K562 (cell line): ENCODE measurements at regions not wholly inside any gene's neighbourhood (a gene's known extent, or its start where the extent isn't known, plus 50 kb on each side); places are given as distances from the start of the nearest gene placed in this dataset.

Experiments
- ATAC-seq: fragments of 200-7000 bp; cut with Tn5 transposase; 3 replicates; pipeline ENCODE4 v1.9.1; 2020; ENCODE audit warnings: moderate library complexity
- BruUV-seq: library from RNA; stranded (reverse); fragments of 400-500 nt; replicated peaks from 2 replicates; lab custom pipeline; 2021; lab: Mats Ljungman, UMichigan
- CTCF ChIA-PET: fragments of 300-600 bp; formaldehyde crosslinking; extraction: SDS; loops from one replicate; lab custom pipeline; 2021; ENCODE audit warnings: low intra/inter-chr PET ratio; lab: Yijun Ruan, JAX
- POLR2A ChIA-PET: fragments of 300-600, 350-650 bp; sonication (Branson Sonifier 250); formaldehyde crosslinking; extraction: SDS; loops from one replicate; lab custom pipeline; 2021; ENCODE audit warnings: antibody characterized with exemption, inconsistent platforms; lab: Yijun Ruan, JAX
- DNase-seq, 4 experiments: peaks; one replicate each; pipeline versions ENCODE4 v3.0.0 to v3.0.0-alpha.2; 2011 to 2018; ENCODE audit warnings: low spot score in 3 of 4, mixed read lengths in 3 of 4; ENCODE audit errors: extremely low read depth in 1 of 4
- FAIRE-seq: peaks from 2 replicates; lab custom pipeline; 2011; peaks lifted over from hg19 to GRCh38; lab: Jason Lieb, UNC
- H2AFZ ChIP-seq: 2 replicates; pipeline ENCODE4 v1.6.0; 2011; ENCODE audit warnings: low read depth, low read length, control low read depth, inconsistent platforms
- H3K27ac ChIP-seq: fragments of 200-600 bp; 3 replicates; pipeline ENCODE4 v1.8.0; 2011; ENCODE audit warnings: low read depth, mild to moderate bottlenecking, control low read depth, inconsistent platforms, low read length, moderate library complexity, mixed read lengths; ENCODE audit errors: extremely low read depth
- H3K27me3 ChIP-seq, 2 experiments: fragments of 300-600 bp in 1 of 2; 2 replicates in 1 of 2; 3 replicates in 1 of 2; pipeline versions ENCODE4 v1.6.0 to v1.8.0; 2011; ENCODE audit warnings: inconsistent platforms in 2 of 2, low read length in 2 of 2, mild to moderate bottlenecking in 1 of 2, mixed read lengths in 1 of 2, moderate library complexity in 1 of 2; ENCODE audit not compliant: control insufficient read depth in 2 of 2, insufficient read depth in 2 of 2
- H3K36me3 ChIP-seq: fragments of 300-600 bp; 3 replicates; pipeline ENCODE4 v1.8.0; 2011; ENCODE audit warnings: mild to moderate bottlenecking, low read length, inconsistent platforms; ENCODE audit not compliant: control insufficient read depth, insufficient read depth
- H3K4me1 ChIP-seq, 2 experiments: fragments of 200-600 bp in 1 of 2; replicated peaks in 1 of 2; 2 replicates in 1 of 2; 3 replicates in 1 of 2; pipeline versions ENCODE4 v1.5.1 to v1.8.0; 2011; ENCODE audit warnings: inconsistent platforms in 2 of 2, low read length in 2 of 2, mild to moderate bottlenecking in 1 of 2, mixed read lengths in 1 of 2, moderate library complexity in 1 of 2; ENCODE audit not compliant: control insufficient read depth in 2 of 2, insufficient read depth in 2 of 2
- H3K4me2 ChIP-seq: 2 replicates; pipeline ENCODE4 v1.6.1; 2011; ENCODE audit warnings: low read length, control low read depth, inconsistent platforms, mixed read lengths; ENCODE audit not compliant: insufficient read depth
- H3K4me3 ChIP-seq: fragments of 200-600 bp; sonication (generic), shearing (Covaris generic); 2 replicates; pipeline ENCODE4 v1.5.1; 2016; ENCODE audit warnings: control low read depth, inconsistent platforms
- H3K79me2 ChIP-seq: fragments of 200-600 bp; 3 replicates; pipeline ENCODE4 v1.8.0; 2011; ENCODE audit warnings: low read length, inconsistent platforms; ENCODE audit not compliant: control insufficient read depth, insufficient read depth
- H3K9ac ChIP-seq, 2 experiments: 2 replicates each; pipeline versions ENCODE4 v1.6.0 to v1.6.1; 2011; ENCODE audit warnings: low read depth in 2 of 2, low read length in 2 of 2, control low read depth in 1 of 2, inconsistent platforms in 1 of 2, mild to moderate bottlenecking in 1 of 2, mixed read lengths in 1 of 2; ENCODE audit not compliant: insufficient read depth in 1 of 2
- H3K9me1 ChIP-seq: one replicate; pipeline ENCODE4 v1.6.0; 2011; ENCODE audit warnings: inconsistent platforms, mild to moderate bottlenecking, low read length, moderate library complexity; ENCODE audit not compliant: control insufficient read depth, insufficient read depth
- H3K9me3 ChIP-seq: replicated peaks from 2 replicates; pipeline ENCODE4 v1.5.1; 2011; ENCODE audit warnings: low read depth, low read length, inconsistent platforms; ENCODE audit not compliant: control insufficient read depth, insufficient read depth
- H4K20me1 ChIP-seq: replicated peaks from 2 replicates; pipeline ENCODE4 v1.6.1; 2011; ENCODE audit warnings: low read length, inconsistent platforms, mixed read lengths; ENCODE audit not compliant: control insufficient read depth, insufficient read depth
- NELFE ChIP-seq: IDR thresholded peaks from 2 replicates; pipeline ENCODE4 v1.6.1; 2011; ENCODE audit warnings: mild to moderate bottlenecking; ENCODE audit not compliant: insufficient read depth, insufficient read length
- RBFOX2 ChIP-seq: fragments of 200-400 bp; formaldehyde crosslinking; IDR thresholded peaks from 2 replicates; pipeline ENCODE4 v1.6.1; 2017; ENCODE audit warnings: low read depth, mild to moderate bottlenecking, low read length, moderate library complexity
- TAF9B ChIP-seq: fragments of 450-650 bp; IDR thresholded peaks from 2 replicates; pipeline ENCODE4 v1.6.1; 2018; ENCODE audit warnings: mild to moderate bottlenecking; ENCODE audit not compliant: partially characterized antibody
- TOE1 ChIP-seq, 2 experiments: fragments of 450-650 bp in 1 of 2; sonication (generic) in 1 of 2; formaldehyde crosslinking in 1 of 2; IDR thresholded peaks; 2 replicates each; pipeline versions ENCODE4 v1.7.1 to v1.8.0; 2016 to 2022; ENCODE audit warnings: borderline replicate concordance in 2 of 2, mild to moderate bottlenecking in 2 of 2, antibody characterized with exemption in 1 of 2, inconsistent platforms in 1 of 2, low read depth in 1 of 2, missing genetic modification reagents in 1 of 2, moderate library complexity in 1 of 2
- ZNF76 ChIP-seq: fragments of 250-450 bp; sonication (Bioruptor Pico); IDR thresholded peaks from 2 replicates; pipeline ENCODE4 v1.4.0; 2020; ENCODE audit warnings: mild to moderate bottlenecking, moderate library complexity, borderline replicate concordance
- WGBS: fragments of 100-300 bp; shearing (Covaris generic); methylation state at CpG from one replicate; pipeline ENCODE4 v1.1.6; 2016; ENCODE audit warnings: low coverage, mixed read lengths; ENCODE audit not compliant: insufficient coverage; ENCODE audit errors: missing lambda C conversion rate; 5-methylcytosine and 5-hydroxymethylcytosine counted together
- in situ Hi-C: fragments of 300-500 bp; cut with MboI; formaldehyde crosslinking; loops from 4 replicates; pipeline ENCODE4 v1.15.0; 2018; ENCODE audit warnings: inconsistent platforms, mixed read lengths
- intact Hi-C: fragments of 100-400 bp; cut with micrococcal nuclease; formaldehyde crosslinking; loops from 2 replicates; pipeline ENCODE4 v1.14.2; 2022
- TF ChIP-seq, protein P1 (sequence below), 2 experiments: fragments of 450-650 bp in 1 of 2; sonication (generic) in 1 of 2; formaldehyde crosslinking in 1 of 2; IDR thresholded peaks; 2 replicates each; pipeline versions ENCODE4 v1.7.1 to v1.9.0; 2016 to 2022; ENCODE audit warnings: inconsistent platforms in 1 of 2, mild to moderate bottlenecking in 1 of 2, missing genetic modification reagents in 1 of 2

DNA sequence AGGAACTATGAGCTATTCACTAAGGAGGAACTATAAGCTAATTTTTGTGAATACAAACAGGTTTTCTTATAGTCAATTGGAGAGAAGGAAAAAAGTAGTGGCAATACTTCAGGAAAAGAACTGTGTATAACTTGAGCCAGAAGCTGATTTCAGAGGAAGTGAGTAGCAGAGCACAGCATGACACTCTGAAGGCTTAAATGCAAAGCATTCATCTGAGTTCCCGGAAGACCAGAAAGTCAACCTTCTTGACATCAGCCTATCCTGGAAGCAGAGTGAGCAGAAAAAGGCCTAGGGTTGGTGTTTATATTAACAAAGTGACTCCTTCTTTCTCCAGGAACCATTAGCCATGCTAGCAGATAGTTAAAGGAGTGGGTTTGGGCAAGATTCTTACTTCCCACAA is 545.2 kb downstream of the MRPL39 start:
- Histone ChIP-seq H3K79me2 (no peaks in the 10 kb centered on the region), H3K36me3 (no peaks in the 10 kb centered on the region), H4K20me1 (no peaks in the 10 kb centered on the region), H3K9me3 (peaks cover 2% of the 10 kb centered on the region; the same call in 1 of the 2 replicates), H2AFZ (no peak overlapping the region), H3K4me2 (no peak overlapping the region), H3K27ac (no peak overlapping the region), H3K4me3 (no peak overlapping the region), H3K9ac (no peak overlapping the region), H3K9me1 (no peaks in the 10 kb centered on the region)
- POLR2A ChIA-PET = no interaction called here
- no TSS peak for BruUV-seq
- CTCF ChIA-PET = no interaction called here
- FAIRE-seq (no peak), ATAC-seq (no peak)
- no peak for TF ChIP-seq TAF9B
- TF ChIP-seq RBFOX2 = no peak
- TF ChIP-seq, all 486 proteins: peak for 0
- no peaks in the 10 kb centered on the region for H3K27me3 ChIP-seq
- intact Hi-C loops = no loop called here
- 0% methylated on average over 1 of the region's 1 CpG for WGBS
- no peak for DNase-seq
- no peaks in the 10 kb centered on the region for H3K4me1 ChIP-seq
- in situ Hi-C loops = no loop called here

DNA sequence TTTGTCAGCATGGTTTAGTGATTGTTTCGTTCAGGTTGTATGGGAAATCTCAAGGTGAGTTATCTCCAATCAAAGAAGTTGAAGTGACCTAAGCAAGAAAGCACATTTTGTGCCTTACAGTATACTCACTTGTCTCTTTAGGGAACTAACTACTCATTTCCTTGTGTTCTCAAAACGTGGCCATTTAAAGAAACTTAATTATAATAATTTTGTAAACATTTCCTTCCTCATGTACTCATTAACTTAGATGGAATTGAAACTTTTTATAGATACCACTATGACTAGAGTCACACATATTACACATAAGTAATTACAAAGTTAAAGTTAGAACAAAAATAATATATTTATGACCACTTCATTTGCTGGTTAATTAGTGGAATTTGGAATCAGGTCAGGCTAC is 552.6 kb downstream of the MRPL39 start:
- POLR2A ChIA-PET = no interaction called here
- in situ Hi-C loops (no loop called here), intact Hi-C loops (no loop called here)
- H3K36me3 ChIP-seq = no peaks in the 10 kb centered on the region
- no peaks in the 10 kb centered on the region for H3K9me1 ChIP-seq
- no peak overlapping the region for H3K4me2 ChIP-seq
- H2AFZ ChIP-seq = no peak overlapping the region
- peaks cover 2% of the 10 kb centered on the region for H3K9me3 ChIP-seq
- FAIRE-seq (peak; percentile 19), ATAC-seq (no peak), DNase-seq (no peak)
- no TSS peak for BruUV-seq
- no peaks in the 10 kb centered on the region for H4K20me1 ChIP-seq
- no peaks in the 10 kb centered on the region for H3K4me1 ChIP-seq
- no peaks in the 10 kb centered on the region for H3K79me2 ChIP-seq
- H3K9ac ChIP-seq = no peak overlapping the region
- 0% methylated on average over 2 of the region's 2 CpGs for WGBS
- CTCF ChIA-PET = no interaction called here
- no peak overlapping the region for H3K4me3 ChIP-seq
- no peaks in the 10 kb centered on the region for H3K27me3 ChIP-seq
- no peak overlapping the region for H3K27ac ChIP-seq
- TF ChIP-seq NELFE = no peak
- TF ChIP-seq TOE1 (IDR thresholded peaks at IDR 0.05; ENCODE audit: borderline replicate concordance) = no peak
- TF ChIP-seq TOE1 (CRISPR knock-in tag; IDR thresholded peaks at IDR 0.05; ENCODE audit: borderline replicate concordance, low read depth) = no peak
- no peak for TF ChIP-seq ZNF76
- TF ChIP-seq, protein P1, sequence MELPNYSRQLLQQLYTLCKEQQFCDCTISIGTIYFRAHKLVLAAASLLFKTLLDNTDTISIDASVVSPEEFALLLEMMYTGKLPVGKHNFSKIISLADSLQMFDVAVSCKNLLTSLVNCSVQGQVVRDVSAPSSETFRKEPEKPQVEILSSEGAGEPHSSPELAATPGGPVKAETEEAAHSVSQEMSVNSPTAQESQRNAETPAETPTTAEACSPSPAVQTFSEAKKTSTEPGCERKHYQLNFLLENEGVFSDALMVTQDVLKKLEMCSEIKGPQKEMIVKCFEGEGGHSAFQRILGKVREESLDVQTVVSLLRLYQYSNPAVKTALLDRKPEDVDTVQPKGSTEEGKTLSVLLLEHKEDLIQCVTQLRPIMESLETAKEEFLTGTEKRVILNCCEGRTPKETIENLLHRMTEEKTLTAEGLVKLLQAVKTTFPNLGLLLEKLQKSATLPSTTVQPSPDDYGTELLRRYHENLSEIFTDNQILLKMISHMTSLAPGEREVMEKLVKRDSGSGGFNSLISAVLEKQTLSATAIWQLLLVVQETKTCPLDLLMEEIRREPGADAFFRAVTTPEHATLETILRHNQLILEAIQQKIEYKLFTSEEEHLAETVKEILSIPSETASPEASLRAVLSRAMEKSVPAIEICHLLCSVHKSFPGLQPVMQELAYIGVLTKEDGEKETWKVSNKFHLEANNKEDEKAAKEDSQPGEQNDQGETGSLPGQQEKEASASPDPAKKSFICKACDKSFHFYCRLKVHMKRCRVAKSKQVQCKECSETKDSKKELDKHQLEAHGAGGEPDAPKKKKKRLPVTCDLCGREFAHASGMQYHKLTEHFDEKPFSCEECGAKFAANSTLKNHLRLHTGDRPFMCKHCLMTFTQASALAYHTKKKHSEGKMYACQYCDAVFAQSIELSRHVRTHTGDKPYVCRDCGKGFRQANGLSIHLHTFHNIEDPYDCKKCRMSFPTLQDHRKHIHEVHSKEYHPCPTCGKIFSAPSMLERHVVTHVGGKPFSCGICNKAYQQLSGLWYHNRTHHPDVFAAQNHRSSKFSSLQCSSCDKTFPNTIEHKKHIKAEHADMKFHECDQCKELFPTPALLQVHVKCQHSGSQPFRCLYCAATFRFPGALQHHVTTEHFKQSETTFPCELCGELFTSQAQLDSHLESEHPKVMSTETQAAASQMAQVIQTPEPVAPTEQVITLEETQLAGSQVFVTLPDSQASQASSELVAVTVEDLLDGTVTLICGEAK (IDR thresholded peaks at IDR 0.05) = no peak
- TF ChIP-seq, protein P1 (CRISPR knock-in tag; IDR thresholded peaks at IDR 0.05) = no peak
